ENCODE measurements at regions not wholly inside any gene's neighbourhood (a gene's known extent, or its start where the extent isn't known, plus 50 kb on each side); places are given as distances from the start of the nearest gene placed in this dataset.

DNA sequence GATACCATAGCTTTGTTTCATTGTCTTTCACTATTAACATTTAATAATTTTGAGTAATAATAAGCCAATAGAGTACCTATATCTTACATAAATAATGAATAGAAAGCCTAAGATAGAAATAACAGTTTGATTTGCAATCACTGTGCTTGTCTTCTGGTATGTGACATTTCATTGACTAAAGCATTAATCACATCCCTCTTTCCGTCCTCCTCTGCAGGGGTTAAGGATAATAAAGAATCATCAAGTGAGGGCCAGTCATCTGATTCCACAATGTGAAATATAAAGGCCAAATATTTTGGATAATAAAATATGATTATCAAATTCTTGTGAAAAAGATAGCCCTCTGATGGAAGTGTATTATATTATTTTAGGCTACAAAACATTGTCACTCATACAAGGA, 2073.4 kb downstream of the ARAP2 start:
- no peak for TF ChIP-seq EP300 (IDR thresholded peaks at IDR 0.05; ENCODE audit: borderline replicate concordance)
- no peak for TF ChIP-seq CEBPB (IDR thresholded peaks at IDR 0.05)
- TF ChIP-seq USF1 (IDR thresholded peaks at IDR 0.05), result no peak
- TF ChIP-seq ZBTB7A (IDR thresholded peaks at IDR 0.05; ENCODE audit: low read depth), result no peak
- TF ChIP-seq TEAD4 (IDR thresholded peaks at IDR 0.05), result no peak
- no peak for TF ChIP-seq EGR1 (IDR thresholded peaks at IDR 0.05)
- TF ChIP-seq NFIC (IDR thresholded peaks at IDR 0.05), result no peak
- no peak for TF ChIP-seq TAF1 (IDR thresholded peaks at IDR 0.05; ENCODE audit: low read depth)
- TF ChIP-seq, protein P1, sequence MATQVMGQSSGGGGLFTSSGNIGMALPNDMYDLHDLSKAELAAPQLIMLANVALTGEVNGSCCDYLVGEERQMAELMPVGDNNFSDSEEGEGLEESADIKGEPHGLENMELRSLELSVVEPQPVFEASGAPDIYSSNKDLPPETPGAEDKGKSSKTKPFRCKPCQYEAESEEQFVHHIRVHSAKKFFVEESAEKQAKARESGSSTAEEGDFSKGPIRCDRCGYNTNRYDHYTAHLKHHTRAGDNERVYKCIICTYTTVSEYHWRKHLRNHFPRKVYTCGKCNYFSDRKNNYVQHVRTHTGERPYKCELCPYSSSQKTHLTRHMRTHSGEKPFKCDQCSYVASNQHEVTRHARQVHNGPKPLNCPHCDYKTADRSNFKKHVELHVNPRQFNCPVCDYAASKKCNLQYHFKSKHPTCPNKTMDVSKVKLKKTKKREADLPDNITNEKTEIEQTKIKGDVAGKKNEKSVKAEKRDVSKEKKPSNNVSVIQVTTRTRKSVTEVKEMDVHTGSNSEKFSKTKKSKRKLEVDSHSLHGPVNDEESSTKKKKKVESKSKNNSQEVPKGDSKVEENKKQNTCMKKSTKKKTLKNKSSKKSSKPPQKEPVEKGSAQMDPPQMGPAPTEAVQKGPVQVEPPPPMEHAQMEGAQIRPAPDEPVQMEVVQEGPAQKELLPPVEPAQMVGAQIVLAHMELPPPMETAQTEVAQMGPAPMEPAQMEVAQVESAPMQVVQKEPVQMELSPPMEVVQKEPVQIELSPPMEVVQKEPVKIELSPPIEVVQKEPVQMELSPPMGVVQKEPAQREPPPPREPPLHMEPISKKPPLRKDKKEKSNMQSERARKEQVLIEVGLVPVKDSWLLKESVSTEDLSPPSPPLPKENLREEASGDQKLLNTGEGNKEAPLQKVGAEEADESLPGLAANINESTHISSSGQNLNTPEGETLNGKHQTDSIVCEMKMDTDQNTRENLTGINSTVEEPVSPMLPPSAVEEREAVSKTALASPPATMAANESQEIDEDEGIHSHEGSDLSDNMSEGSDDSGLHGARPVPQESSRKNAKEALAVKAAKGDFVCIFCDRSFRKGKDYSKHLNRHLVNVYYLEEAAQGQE (IDR thresholded peaks at IDR 0.05; ENCODE audit: low read depth), result no peak
- no peak for TF ChIP-seq YY1 (IDR thresholded peaks at IDR 0.05; ENCODE audit: low read depth)
- no peak for TF ChIP-seq FOXM1 (IDR thresholded peaks at IDR 0.05; ENCODE audit: borderline replicate concordance, low read depth)
- no peak for TF ChIP-seq RAD21 (IDR thresholded peaks at IDR 0.05; ENCODE audit: low read depth)

- TF ChIP-seq CREB1 (IDR thresholded peaks at IDR 0.05; ENCODE audit: low read depth) (no peak), ZBTB7A (IDR thresholded peaks at IDR 0.05; ENCODE audit: low read depth) (no peak), TAF1 (IDR thresholded peaks at IDR 0.05; ENCODE audit: low read depth) (no peak), USF1 (IDR thresholded peaks at IDR 0.05) (no peak), FOXM1 (IDR thresholded peaks at IDR 0.05; ENCODE audit: borderline replicate concordance, low read depth) (no peak), NFIC (IDR thresholded peaks at IDR 0.05) (no peak), MAX (IDR thresholded peaks at IDR 0.05) (no peak), TCF12 (IDR thresholded peaks at IDR 0.05; ENCODE audit: low read depth) (no peak)
- TF ChIP-seq, protein P1 (IDR thresholded peaks at IDR 0.05; ENCODE audit: low read depth), result no peak
Measured at GRCh38 chr4:34176609-34177008, 2067.7 kb downstream of the ARAP2 start.

GRCh38 chr4:34178476-34178875, 2065.8 kb downstream of the ARAP2 start:
- TF ChIP-seq RAD21 (IDR thresholded peaks at IDR 0.05; ENCODE audit: low read depth) (no peak), EP300 (IDR thresholded peaks at IDR 0.05; ENCODE audit: borderline replicate concordance) (no peak), FOXM1 (IDR thresholded peaks at IDR 0.05; ENCODE audit: borderline replicate concordance, low read depth) (no peak), MAX (IDR thresholded peaks at IDR 0.05) (no peak), USF1 (IDR thresholded peaks at IDR 0.05) (no peak), ZBTB7A (IDR thresholded peaks at IDR 0.05; ENCODE audit: low read depth) (no peak)
- TF ChIP-seq, protein P1 (IDR thresholded peaks at IDR 0.05; ENCODE audit: low read depth), result no peak

- TF ChIP-seq ZBTB7A (IDR thresholded peaks at IDR 0.05; ENCODE audit: low read depth), result no peak
- no peak for TF ChIP-seq USF1 (IDR thresholded peaks at IDR 0.05)
- no peak for TF ChIP-seq NFIC (IDR thresholded peaks at IDR 0.05)
- TF ChIP-seq CREB1 (IDR thresholded peaks at IDR 0.05; ENCODE audit: low read depth), result no peak
- no peak for TF ChIP-seq EP300 (IDR thresholded peaks at IDR 0.05; ENCODE audit: borderline replicate concordance)
- no peak for TF ChIP-seq CEBPB (IDR thresholded peaks at IDR 0.05)
- TF ChIP-seq, protein P1 (IDR thresholded peaks at IDR 0.05; ENCODE audit: low read depth), result no peak
- no peak for TF ChIP-seq TAF1 (IDR thresholded peaks at IDR 0.05; ENCODE audit: low read depth)
- TF ChIP-seq TCF12 (IDR thresholded peaks at IDR 0.05; ENCODE audit: low read depth), result no peak
- no peak for TF ChIP-seq FOXM1 (IDR thresholded peaks at IDR 0.05; ENCODE audit: borderline replicate concordance, low read depth)
- TF ChIP-seq MAX (IDR thresholded peaks at IDR 0.05), result no peak
- no peak for TF ChIP-seq RAD21 (IDR thresholded peaks at IDR 0.05; ENCODE audit: low read depth)
- no peak for TF ChIP-seq YY1 (IDR thresholded peaks at IDR 0.05; ENCODE audit: low read depth)
- TF ChIP-seq EGR1 (IDR thresholded peaks at IDR 0.05), result no peak
- no peak for TF ChIP-seq TEAD4 (IDR thresholded peaks at IDR 0.05)
Measured at GRCh38 chr4:34181311-34181841, 2062.9 kb downstream of the ARAP2 start.
